DMS 273 (cell line): ENCODE measurements at regions not wholly inside any gene's neighbourhood (a gene's known extent, or its start where the extent isn't known, plus 50 kb on each side); places are given as distances from the start of the nearest gene placed in this dataset.

Experiments used
- DNase-seq: peaks from one replicate; lab custom pipeline; 2025; ENCODE audit not compliant: unreplicated experiment; lab: John Stamatoyannopoulos, UW

DNA sequence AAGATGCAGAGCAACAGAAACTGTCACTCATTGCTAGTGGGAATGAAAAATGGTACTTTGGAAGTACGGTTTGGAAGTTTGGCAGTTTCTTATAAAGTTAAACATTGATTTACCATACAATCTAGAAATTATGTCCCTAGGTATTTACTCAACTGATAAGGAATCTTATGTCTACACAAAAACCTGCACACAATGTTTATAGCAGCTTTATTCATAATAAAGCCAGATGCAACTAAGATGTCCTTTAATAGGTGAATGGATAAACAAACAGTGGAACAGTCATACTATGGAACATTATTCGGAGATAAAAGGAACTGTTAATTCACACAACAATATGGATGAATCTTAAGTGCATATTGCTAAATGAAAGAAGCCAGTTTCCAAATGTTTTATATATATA, 96.2 kb upstream of the SIRPA start:
- DNase-seq, result no peak

DNA sequence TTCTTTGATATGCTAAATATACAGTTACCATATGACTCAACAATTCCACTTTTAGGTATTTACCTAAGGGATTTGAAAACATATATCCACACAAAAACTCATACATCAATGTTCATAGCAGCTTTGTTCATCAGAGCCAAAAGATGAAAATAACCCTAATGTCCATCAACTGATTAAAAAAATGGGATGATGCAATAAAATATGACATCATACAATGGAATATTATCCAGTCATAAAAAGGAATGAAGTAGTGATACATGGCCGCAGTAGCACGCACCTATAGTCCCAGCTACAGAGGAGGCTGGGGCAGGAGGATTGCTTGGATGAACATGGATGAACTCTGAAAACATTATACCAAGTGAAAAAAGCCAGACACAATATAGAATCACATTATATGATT, 101.4 kb upstream of the SIRPA start:
- DNase-seq, result no peak

DNA sequence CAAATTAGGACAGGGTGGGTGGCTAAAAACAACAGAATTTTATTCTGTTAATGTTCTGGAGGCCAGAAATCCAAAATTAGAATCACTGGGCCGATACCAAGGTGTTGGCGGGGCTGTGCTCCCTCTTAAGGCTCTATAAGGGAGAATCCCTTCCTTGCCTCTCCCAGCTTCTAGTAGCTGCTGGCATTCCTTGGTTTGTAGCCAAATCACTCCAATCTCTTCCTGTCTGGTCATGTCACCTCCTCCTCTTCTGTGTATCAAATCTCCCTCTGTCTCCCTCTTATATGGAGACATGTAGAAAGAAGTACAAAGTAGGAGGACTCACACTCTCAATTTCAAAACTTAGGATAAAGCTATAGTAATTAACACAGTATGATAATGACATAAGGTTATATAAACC, 102.9 kb upstream of the SIRPA start:
- DNase-seq, result peak; percentile 9

DNA sequence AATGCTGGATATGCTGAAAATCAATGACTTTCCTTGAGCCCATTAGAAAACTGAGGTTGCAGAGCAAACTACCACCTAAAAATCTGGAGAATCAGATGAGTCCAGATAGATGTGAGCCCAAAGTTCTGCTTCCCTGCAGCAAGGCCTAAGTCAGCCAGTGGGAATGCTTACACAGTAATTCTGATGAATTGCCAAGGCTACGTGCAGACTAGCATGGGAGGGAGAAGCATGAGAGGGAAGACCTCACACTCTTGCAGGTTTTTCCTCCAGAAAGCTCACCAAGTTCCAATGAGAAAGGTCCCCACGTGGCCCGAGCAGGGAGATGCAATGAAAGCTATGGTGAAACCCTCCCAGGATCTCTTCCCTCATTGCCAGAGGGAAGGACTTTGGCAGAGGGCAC, 104.8 kb upstream of the SIRPA start:
- DNase-seq, result no peak

DNA sequence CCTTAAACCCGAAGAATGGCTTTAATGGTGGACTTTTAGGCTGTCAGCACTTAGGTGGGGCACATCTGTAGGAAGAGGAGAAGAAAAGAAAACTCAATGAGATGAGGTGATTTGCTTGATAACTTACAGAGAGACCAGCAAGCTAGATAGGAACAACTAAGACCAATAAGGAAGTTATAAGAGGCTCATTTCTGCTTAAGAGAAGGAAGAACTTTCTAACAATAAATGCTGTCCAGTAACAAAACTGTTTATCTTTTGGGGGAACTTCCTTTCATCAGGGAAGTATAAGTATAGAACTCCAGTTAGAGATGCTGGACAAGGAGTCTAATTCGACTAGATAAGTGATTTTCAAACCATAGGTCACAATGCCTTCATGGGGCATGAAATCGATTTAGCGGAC, 107.2 kb upstream of the SIRPA start:
- DNase-seq, result no peak

DNA sequence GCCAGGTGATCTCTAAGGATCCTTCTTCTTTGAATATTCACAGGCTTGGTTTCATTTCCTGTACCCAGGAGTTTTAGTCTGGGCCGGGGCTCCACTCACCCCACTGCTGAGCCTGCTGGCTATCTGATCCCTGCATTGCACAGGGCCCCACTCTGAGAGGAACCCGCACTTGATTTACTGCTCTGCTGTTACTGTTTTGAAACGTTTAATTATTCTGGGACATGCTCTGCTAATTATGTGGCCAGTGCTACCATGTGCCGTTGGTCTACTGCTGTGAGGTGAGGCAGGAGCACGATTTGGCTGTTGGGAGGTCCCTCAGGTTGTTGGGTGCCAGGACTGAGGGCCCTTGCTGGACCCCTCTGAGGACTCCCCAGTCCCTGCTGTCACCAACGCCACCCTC, 108.7 kb upstream of the SIRPA start:
- no peak for DNase-seq

DNA sequence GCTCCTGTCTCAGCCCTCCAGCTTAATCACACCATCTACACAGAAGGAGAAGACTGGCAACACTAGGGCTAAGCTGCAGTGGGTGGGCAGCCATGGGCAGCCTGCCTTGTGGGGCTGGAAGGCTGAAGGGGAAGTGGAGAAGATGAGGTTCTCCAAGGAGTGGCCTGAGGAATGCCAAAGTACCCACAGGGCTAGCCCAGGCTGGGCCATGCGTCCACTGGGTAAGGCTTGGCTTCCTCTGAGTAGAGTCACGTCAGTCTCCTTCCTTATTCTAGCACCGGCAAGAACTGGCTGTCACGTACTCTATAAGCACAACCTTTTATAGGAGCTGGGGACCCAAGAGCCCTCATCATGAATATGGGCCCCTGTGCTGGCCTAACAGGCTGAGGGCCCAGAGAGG, 110.6 kb upstream of the SIRPA start:
- DNase-seq, result no peak

DNA sequence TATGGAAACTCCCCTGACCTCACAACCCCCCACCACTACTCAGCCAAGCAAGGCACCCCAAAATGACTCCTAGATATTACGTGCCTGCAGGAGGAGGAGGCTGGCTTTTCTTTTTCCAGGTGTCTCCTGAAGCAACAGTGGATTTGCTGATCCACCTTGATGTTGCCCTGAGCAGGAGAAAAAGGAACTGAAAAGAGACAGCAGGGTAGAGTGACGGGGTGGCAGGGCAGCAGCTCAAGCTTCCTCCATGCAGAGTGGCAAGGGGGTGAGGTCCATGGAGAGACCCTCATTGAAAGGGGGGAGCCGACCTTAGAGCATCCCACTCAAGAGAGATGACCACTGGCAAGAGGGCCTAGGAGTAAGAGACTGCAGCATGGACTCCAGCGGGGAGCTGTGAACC, 112.0 kb upstream of the SIRPA start:
- DNase-seq, result no peak

DNA sequence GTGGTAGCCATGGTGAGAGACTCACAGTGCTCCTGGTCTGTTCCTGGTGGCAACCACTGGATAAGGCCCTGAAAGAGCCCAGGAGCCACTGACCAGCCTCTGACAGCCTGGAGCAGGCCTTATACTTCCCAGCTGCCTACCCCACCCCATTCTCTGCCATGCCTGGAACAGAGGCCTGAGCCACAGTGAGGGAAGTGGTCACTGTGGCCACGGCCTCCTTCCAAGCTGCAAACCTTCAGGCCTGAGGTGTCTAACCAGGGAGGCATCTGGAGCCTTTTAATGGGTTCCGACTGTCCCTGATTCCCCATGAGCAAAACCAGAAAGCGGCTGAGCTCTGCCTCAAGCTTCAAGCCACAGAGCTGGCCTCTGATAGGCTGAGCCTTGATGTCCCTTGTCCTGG, 113.0 kb upstream of the SIRPA start:
- no peak for DNase-seq

DNA sequence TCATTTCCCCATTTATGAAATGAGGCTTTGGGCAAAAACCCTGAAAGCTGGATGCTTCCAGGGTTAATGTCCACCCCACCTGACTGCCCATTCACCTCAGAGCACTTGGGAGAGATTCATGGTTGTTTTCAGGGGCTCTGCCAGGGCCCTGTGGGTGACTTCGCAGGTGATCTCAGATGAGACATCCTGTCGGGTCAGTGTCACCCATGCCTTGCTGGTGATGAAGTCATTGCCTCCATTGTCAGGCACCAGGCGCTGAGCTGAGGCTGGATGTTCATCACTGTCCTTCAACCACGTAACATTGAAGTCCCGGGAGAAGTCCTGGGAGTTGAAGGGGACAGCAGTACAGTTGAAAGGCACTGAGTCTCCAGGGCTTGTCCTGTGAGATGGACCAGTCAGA, 115.6 kb upstream of the SIRPA start:
- DNase-seq, result no peak

DNA sequence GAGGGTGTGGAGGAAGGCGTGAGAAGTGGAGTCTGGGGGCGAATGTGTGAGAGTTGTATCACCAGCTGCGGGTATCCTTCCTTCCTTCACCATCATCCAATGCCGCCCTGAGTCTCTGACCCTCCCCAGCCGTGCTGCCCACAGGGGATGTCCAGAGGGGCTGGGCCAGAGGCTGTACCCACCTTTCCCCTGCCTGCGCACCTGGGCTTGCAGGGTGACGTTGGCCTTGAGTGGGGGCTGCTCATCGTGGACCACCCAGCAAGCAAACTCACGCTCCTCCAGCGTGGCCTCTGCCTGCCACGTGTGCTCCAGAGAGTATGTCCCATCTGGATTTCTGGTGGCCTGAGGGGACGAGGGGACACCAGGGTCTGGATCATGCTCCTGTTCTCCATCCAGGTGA, 116.9 kb upstream of the SIRPA start:
- DNase-seq, result no peak

DNA sequence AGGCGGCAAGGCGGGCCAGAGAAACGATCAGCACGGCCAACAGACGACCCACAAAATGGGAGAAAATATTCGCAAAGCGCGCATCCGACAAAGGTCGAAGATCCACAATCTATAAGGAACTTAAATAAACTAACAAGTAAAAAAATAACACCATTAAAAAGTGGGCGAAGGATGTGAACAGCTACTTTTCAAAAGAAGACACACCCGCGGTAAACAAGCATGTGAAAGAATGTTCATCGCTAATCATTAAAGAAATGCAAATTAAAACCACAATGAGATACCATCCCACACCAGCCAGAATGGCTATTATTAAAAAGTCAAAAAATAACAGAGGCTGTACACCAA, 117.8 kb upstream of the SIRPA start:
- no peak for DNase-seq

DNA sequence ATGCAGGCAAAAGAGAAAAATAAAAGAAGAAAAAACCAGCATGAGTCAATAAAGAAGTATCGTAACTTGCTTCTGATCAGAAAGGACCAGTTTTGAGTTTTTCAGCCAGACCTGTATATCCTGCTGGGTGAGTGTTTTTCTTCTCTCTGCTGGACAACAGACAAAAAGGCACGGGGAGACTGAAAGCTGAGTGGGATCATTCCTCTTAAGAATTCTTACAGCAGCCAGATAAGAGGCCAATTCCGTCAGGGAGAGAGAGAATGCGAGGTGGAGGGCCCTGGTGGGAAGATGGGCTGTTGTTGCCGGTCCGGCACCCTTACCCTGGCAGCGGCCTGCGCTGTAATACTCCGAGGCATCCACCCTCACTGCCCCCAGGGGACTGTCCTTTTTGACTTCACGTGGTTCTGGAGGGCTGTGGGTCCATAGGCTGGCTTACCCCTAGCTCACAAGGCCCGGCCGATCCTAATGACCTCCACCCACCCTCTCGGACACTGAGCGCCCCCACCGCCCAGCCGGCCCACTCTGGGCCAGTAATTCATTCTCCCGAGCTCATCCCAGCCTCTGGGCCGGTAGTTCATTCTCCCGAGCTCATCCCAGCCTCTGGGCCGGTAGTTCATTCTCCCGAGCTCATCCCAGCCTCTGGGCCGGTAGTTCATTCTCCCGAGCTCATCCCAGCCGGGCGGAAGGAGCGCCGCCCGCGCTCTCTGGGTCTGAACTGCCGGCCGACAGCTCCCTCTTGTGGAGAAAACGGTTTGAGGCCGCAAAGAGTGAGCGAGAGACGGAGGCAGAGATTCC, 118.3 kb upstream of the SIRPA start:
- DNase-seq, result peak; percentile 95

DNA sequence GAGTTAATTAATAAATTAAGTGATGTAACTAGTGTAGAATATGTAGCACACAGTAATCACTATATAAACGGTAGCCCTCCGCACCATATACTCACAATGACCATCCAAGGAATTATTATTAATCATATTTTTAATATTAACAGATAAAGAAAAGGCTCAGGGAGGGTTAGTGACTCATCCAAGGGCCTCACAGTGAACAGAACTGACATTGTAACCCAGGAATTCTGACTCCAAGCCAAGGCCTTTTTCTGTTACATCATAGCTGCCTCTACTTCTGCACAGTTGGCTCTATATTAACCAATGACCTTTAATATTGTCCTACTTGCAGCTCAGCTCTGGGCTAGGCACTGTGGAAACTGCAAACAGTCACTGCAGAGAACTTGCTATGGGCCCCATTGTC, 117.5 kb upstream of the SIRPG start:
- no peak for DNase-seq

DNA sequence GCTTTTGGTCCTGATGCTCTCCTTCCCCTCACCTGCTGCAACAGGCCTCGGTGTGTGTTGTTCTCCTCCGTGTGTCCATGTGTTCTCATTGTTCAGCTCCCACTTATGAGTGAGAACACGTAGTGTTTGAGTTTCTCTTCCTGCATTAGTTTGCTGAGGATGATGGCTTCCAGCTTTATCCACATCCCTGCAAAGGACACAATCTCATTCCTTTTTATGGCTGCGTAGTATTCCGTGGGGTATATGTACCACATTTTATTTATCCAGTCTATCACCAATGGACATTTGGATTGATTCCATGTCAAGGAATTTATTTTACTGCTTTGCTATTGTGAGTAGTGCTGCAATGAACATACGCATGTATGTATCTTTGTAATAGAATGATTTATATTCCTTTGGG, 116.9 kb upstream of the SIRPG start:
- no peak for DNase-seq

DNA sequence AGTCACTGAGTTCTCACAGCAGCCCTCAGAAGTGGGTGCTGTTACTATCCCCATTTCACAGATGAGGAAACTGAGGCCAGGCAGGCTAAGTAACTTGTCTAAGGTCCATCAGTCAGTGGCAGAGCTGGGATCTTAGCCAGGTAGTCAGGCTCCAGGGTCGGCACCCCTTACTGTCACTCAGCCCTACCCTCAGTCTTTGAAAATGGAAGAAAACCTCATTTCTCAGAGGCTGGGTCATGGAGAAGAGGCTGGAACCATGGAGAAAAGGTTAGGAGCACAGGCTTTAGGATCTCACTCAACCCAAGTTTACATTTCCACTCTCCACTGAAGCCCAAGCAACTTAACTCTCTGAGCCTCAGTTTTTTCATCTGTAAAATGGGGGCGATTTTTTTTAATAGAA, 116.2 kb upstream of the SIRPG start:
- DNase-seq, result no peak

DNA sequence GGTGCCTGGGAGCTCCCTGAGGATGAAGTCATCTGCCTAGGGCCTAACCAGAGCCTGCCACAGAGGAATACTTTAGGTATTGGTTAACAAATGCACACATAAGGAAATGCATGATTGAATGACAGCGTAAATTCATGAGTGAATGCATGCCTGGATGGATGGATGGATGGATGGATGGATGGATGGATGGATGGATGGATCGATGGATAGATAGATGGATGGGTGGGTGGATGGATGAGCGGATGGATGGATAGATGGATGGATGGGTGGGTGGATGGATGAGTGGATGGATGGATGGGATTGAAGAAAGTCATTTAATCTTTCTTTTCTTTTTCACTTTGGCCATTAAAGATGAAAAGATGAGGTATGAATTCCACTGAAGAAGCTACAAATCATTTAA, 111.9 kb upstream of the SIRPG start:
- no peak for DNase-seq

DNA sequence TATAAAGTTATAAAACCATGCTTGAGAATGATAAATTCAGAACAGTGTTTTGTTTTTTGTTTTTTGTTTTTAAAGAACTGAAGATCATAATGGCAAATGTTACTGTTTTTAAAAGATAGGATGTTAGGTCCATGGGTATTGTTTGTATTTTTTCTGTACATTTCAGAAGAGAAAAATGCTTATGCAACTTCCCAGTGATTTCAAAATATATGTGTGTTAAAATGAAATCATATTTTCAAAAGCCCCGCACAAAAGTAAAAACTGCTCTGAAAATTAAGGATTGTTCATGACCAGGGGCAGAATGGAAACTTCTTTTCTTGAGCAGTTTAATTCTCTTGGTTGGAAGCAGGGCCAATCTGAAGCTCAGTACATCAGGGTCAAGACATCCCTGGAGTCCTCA, 109.2 kb upstream of the SIRPG start:
- no peak for DNase-seq

DNA sequence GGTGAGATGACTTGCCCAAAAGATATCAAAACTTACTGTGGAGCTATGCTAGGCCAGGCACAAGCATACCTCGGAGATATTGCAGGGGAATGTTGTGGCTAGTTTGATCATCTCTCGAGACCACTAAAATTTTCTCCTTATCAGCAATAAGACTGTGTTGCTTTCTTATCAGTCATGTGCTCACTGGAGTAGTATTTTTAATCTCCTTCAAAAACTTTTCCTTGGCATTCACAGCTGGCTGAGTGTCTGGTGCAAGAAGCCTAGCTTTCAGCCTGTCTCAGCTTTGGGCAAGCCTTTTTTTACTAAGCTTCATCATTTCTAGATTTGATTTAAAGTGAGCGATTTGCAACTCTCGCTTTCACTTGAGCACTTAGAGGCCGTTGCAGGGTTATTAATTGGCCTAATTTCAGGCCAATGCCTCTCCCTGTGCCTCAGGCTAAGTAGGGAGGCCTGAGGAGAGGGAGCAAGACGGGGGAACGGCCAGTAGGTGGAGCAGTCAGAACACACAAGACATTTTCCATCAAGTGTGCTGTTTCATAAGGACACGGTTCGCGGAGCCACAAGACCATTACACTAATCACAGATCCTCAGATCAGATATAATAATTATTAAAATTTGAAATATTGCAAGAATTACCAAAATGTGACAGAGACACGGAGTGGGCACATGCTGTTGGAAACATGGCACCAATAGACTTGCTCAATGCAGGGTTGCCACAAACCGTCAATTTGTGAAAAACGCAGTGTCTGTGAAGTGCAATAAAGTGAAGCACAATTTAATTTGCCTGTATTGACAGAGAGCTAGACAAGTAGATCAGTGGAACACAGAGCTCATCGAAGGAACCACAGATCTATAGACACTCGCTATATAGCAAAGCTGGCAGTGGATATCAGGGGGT, 106.8 kb upstream of the SIRPG start:
- DNase-seq, result peak; percentile 82

DNA sequence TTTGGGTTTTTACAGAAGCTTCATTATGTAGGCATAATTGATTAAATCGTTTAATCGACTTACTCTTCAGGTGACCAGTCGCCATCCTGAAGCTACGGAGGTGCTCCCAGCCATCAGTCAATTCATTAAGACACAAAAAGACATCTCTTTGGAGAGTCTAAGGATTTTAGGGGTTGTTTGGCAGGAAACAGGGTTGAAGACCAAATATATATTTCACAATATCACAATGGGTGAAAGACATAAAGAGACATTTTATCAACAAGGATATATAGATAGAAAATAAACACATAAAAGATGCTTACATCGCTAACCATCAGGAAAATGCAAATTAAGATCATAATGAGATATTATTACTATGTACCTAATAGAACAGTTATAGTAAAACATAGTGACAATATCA, 104.0 kb upstream of the SIRPG start:
- no peak for DNase-seq

DNA sequence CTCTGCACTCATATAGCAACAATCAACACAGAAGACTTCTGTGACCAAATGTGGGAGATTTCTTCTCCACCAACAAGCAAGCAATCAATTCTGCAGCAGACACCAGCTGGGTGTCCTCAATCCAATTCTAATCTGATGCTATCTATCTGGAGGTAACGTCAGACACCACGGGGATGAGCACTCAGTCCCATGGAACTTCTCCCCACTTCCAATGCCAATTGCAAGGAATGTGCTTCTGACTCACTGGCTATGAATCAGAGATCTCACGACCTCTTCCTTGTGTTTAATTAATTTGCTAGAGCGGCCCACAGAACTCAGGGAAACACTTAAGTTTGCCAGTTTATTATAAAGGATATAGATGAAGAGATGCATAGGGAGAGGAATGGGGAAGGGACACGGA, 103.5 kb upstream of the SIRPG start:
- no peak for DNase-seq

DNA sequence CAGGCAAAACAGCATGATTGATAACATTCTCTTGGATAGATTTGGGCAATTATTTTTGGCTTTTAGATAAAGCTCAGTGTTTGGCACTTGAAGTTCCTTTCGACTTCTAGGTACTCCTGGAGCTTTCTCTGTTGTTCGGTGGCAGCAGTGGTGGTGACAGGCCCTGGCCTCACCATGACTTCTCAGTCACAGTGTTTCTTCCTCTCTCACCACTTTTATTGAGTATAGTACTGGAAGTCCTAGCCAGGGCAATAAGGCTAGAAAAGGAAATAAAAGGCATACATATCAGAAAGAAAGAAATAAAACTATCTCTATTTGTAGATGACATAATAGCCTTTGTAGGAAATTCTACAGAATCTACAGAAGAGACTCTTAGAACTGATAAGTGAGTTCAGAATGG, 101.2 kb upstream of the SIRPG start:
- no peak for DNase-seq
